GM23338 (cell line): ENCODE measurements at regions not wholly inside any gene's neighbourhood (a gene's known extent, or its start where the extent isn't known, plus 50 kb on each side); places are given as distances from the start of the nearest gene placed in this dataset.

ENCODE experiments used
- ATAC-seq: fragments of 200-7000 bp; cut with Tn5 transposase; 3 replicates; pipeline ENCODE4 v1.9.1; 2020
- DNase-seq: peaks from one replicate; pipeline ENCODE4 v3.0.0-alpha.2; 2015; ENCODE audit warnings: low spot score
- H2AFZ ChIP-seq: fragments of 200-600 bp; sonication (generic); 2 replicates; pipeline ENCODE4 v1.8.0; 2016; ENCODE audit warnings: antibody characterized with exemption, mild to moderate bottlenecking, moderate library complexity
- H3F3A ChIP-seq: fragments of 200-600 bp; sonication (generic); replicated peaks from 2 replicates; pipeline ENCODE4 v1.8.0; 2017; ENCODE audit warnings: antibody characterized with exemption, mixed run types, low read depth
- H3K27ac ChIP-seq: fragments of 200-600 bp; sonication (generic); 2 replicates; pipeline ENCODE4 v1.6.1; 2016; ENCODE audit warnings: low read depth
- H3K27me3 ChIP-seq: fragments of 200-600 bp; sonication (generic); 2 replicates; pipeline ENCODE4 v1.8.0; 2016; ENCODE audit warnings: mild to moderate bottlenecking, mixed run types, moderate library complexity; ENCODE audit not compliant: insufficient read depth
- H3K36me3 ChIP-seq: fragments of 200-600 bp; sonication (generic); 2 replicates; pipeline ENCODE4 v1.8.0; 2016; ENCODE audit warnings: mild to moderate bottlenecking; ENCODE audit not compliant: insufficient read depth
- H3K4me1 ChIP-seq: fragments of 200-600 bp; sonication (generic); 2 replicates; pipeline ENCODE4 v1.8.0; 2016; ENCODE audit warnings: mild to moderate bottlenecking, moderate library complexity; ENCODE audit not compliant: insufficient read depth
- H3K4me2 ChIP-seq: fragments of 200-600 bp; sonication (generic); 2 replicates; pipeline ENCODE4 v1.7.1; 2017; ENCODE audit warnings: mixed run types
- H3K4me3 ChIP-seq: fragments of 200-600 bp; sonication (generic); 2 replicates; pipeline ENCODE4 v1.6.1; 2016; ENCODE audit warnings: mixed run types
- H3K79me2 ChIP-seq: fragments of 200-600 bp; sonication (generic); replicated peaks from 2 replicates; pipeline ENCODE4 v1.8.0; 2017; ENCODE audit warnings: mild to moderate bottlenecking; ENCODE audit not compliant: insufficient read depth
- H3K9me2 ChIP-seq: fragments of 200-600 bp; sonication (generic); 2 replicates; pipeline ENCODE4 v1.8.0; 2017; ENCODE audit not compliant: insufficient read depth
- H4K20me1 ChIP-seq: fragments of 200-600 bp; sonication (generic); replicated peaks from 2 replicates; pipeline ENCODE4 v1.8.0; 2017; ENCODE audit warnings: mild to moderate bottlenecking; ENCODE audit not compliant: insufficient read depth
- H3K27ac Mint-ChIP-seq: 2 replicates; pipeline ENCODE4 v1.8.0; 2020; ENCODE audit warnings: inconsistent platforms, mild to moderate bottlenecking, moderate library complexity, mixed read lengths
- H3K27me3 Mint-ChIP-seq: 3 replicates; pipeline ENCODE4 v1.8.0; 2022; ENCODE audit warnings: low read depth, mild to moderate bottlenecking, moderate library complexity, mixed read lengths, inconsistent platforms; ENCODE audit not compliant: insufficient read depth, poor library complexity
- H3K36me3 Mint-ChIP-seq: 3 replicates; pipeline ENCODE4 v1.8.0; 2021; ENCODE audit warnings: low read depth, mild to moderate bottlenecking, inconsistent platforms, moderate library complexity, mixed read lengths
- H3K4me1 Mint-ChIP-seq: 3 replicates; pipeline ENCODE4 v1.8.0; 2020; ENCODE audit warnings: mild to moderate bottlenecking, inconsistent platforms, mixed read lengths
- H3K4me3 Mint-ChIP-seq: 3 replicates; pipeline ENCODE4 v1.8.0; 2021; ENCODE audit warnings: moderate library complexity, mild to moderate bottlenecking, inconsistent platforms, mixed read lengths
- H3K9me3 Mint-ChIP-seq: 3 replicates; pipeline ENCODE4 v1.8.0; 2020; ENCODE audit warnings: moderate library complexity, mild to moderate bottlenecking, inconsistent platforms, mixed read lengths
- EZH2 ChIP-seq: fragments of 200-600 bp; sonication (generic); IDR thresholded peaks from one replicate; pipeline ENCODE4 v1.8.0; 2017; ENCODE audit warnings: antibody characterized with exemption, mild to moderate bottlenecking, low read depth; ENCODE audit not compliant: unreplicated experiment
- JUNB ChIP-seq: IDR thresholded peaks from one replicate; pipeline ENCODE4 v1.6.1; 2016; ENCODE audit warnings: antibody characterized with exemption; ENCODE audit not compliant: unreplicated experiment
- POLR2AphosphoS5 ChIP-seq: IDR thresholded peaks from 2 replicates; pipeline ENCODE4 v1.6.1; 2016; ENCODE audit warnings: antibody characterized with exemption, low read depth
- STAT1 ChIP-seq: IDR thresholded peaks from one replicate; pipeline ENCODE4 v1.6.1; 2016; ENCODE audit warnings: antibody characterized with exemption; ENCODE audit not compliant: unreplicated experiment
- ZNF114 ChIP-seq: fragments of 250-450 bp; sonication (Bioruptor Pico); IDR thresholded peaks from 2 replicates; pipeline ENCODE4 v1.5.0; 2020; ENCODE audit warnings: mild to moderate bottlenecking, moderate library complexity
- ZNF331 ChIP-seq: fragments of 250-450 bp; sonication (Bioruptor Pico); IDR thresholded peaks from 2 replicates; pipeline ENCODE4 v1.5.0; 2020; ENCODE audit warnings: low read depth, mild to moderate bottlenecking, moderate library complexity
- ZNF462 ChIP-seq: fragments of 250-450 bp; sonication (Bioruptor Pico); IDR thresholded peaks from 2 replicates; pipeline ENCODE4 v1.5.0; 2020; ENCODE audit warnings: mild to moderate bottlenecking, moderate library complexity
- TF ChIP-seq, protein P1 (sequence below), 2 experiments: fragments of 200-600 bp in 1 of 2; sonication (generic) in 1 of 2; conservative IDR thresholded peaks; 2 replicates each; pipeline versions ENCODE4 v1.5.1 to v1.6.1; 2016 to 2017; ENCODE audit warnings: antibody characterized with exemption in 2 of 2, low read depth in 2 of 2, mild to moderate bottlenecking in 2 of 2, moderate library complexity in 1 of 2
- TF ChIP-seq, protein P2 (sequence below): IDR thresholded peaks from 2 replicates; pipeline ENCODE4 v1.6.1; 2016; ENCODE audit warnings: antibody characterized with exemption
- TF ChIP-seq, protein P3 (sequence below): IDR thresholded peaks from one replicate; pipeline ENCODE4 v1.6.1; 2018; ENCODE audit warnings: antibody characterized with exemption; ENCODE audit not compliant: unreplicated experiment

DNA sequence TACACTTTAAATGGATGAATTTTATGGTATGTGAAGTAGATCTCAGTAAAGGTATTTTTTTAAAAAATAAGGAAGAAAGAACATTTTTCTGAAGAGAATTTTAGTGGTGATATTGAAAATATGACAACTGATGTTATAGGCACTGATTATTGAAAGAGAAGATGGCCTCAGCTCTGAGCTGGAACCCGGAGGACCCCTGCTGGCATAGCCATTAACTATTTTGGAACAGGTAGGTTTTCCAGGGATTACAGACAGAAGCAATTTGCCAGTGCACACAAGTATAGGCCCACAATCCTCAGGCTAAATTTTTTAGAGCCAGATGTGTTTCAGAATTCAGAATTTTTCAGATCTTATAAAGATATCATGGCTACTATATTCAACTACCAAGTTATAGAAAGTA is 315.9 kb upstream of the GPR149 start:
- TF ChIP-seq JUNB: no peak
- TF ChIP-seq, protein P1, sequence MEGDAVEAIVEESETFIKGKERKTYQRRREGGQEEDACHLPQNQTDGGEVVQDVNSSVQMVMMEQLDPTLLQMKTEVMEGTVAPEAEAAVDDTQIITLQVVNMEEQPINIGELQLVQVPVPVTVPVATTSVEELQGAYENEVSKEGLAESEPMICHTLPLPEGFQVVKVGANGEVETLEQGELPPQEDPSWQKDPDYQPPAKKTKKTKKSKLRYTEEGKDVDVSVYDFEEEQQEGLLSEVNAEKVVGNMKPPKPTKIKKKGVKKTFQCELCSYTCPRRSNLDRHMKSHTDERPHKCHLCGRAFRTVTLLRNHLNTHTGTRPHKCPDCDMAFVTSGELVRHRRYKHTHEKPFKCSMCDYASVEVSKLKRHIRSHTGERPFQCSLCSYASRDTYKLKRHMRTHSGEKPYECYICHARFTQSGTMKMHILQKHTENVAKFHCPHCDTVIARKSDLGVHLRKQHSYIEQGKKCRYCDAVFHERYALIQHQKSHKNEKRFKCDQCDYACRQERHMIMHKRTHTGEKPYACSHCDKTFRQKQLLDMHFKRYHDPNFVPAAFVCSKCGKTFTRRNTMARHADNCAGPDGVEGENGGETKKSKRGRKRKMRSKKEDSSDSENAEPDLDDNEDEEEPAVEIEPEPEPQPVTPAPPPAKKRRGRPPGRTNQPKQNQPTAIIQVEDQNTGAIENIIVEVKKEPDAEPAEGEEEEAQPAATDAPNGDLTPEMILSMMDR (conservative IDR thresholded peaks at IDR 0.05; ENCODE audit: low read depth in 2 of 2): peak in 1 of 2 experiments; percentile 35; a peak in 2 of 4 replicates
- Mint-ChIP-seq H3K9me3 (peaks cover 4% of the 10 kb centered on the region; the same call in 2 of the 3 replicates), H3K36me3 (no peaks in the 10 kb centered on the region), H3K27ac (no peak overlapping the region), H3K27me3 (no peaks in the 10 kb centered on the region), H3K4me1 (no peaks in the 10 kb centered on the region), H3K4me3 (no peak overlapping the region)
- Histone ChIP-seq H4K20me1 (no peaks in the 10 kb centered on the region), H3K4me3 (no peak overlapping the region), H3K9me2 (no peaks in the 10 kb centered on the region), H3K36me3 (no peaks in the 10 kb centered on the region), H3K27me3 (no peaks in the 10 kb centered on the region), H3F3A (no peaks in the 10 kb centered on the region), H3K79me2 (no peaks in the 10 kb centered on the region), H3K4me1 (no peaks in the 10 kb centered on the region), H3K27ac (no peak overlapping the region), H2AFZ (no peak overlapping the region), H3K4me2 (no peak overlapping the region)
- DNase-seq (no peak), ATAC-seq (no peak)

- Histone ChIP-seq H3K4me1 (no peaks in the 10 kb centered on the region), H4K20me1 (no peaks in the 10 kb centered on the region), H3K36me3 (no peaks in the 10 kb centered on the region), H3K4me3 (no peak overlapping the region), H3K9me2 (no peaks in the 10 kb centered on the region), H3K27ac (no peak overlapping the region), H3K4me2 (no peak overlapping the region), H3F3A (no peaks in the 10 kb centered on the region), H2AFZ (no peak overlapping the region), H3K79me2 (no peaks in the 10 kb centered on the region), H3K27me3 (no peaks in the 10 kb centered on the region)
- no peak for DNase-seq
- ATAC-seq: no peak
- H3K4me3 Mint-ChIP-seq: no peak overlapping the region
- H3K36me3 Mint-ChIP-seq: no peaks in the 10 kb centered on the region
- no peaks in the 10 kb centered on the region for H3K4me1 Mint-ChIP-seq
- peaks cover 4% of the 10 kb centered on the region; the same call in 2 of the 3 replicates for H3K9me3 Mint-ChIP-seq
- H3K27ac Mint-ChIP-seq: no peak overlapping the region
- no peaks in the 10 kb centered on the region for H3K27me3 Mint-ChIP-seq
- TF ChIP-seq, protein P2, sequence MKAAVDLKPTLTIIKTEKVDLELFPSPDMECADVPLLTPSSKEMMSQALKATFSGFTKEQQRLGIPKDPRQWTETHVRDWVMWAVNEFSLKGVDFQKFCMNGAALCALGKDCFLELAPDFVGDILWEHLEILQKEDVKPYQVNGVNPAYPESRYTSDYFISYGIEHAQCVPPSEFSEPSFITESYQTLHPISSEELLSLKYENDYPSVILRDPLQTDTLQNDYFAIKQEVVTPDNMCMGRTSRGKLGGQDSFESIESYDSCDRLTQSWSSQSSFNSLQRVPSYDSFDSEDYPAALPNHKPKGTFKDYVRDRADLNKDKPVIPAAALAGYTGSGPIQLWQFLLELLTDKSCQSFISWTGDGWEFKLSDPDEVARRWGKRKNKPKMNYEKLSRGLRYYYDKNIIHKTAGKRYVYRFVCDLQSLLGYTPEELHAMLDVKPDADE: no peak
- TF ChIP-seq ZNF114: no peak
- TF ChIP-seq JUNB: no peak
- no peak for TF ChIP-seq STAT1
- TF ChIP-seq EZH2: no peak
- TF ChIP-seq POLR2AphosphoS5: no peak
- TF ChIP-seq, protein P3, sequence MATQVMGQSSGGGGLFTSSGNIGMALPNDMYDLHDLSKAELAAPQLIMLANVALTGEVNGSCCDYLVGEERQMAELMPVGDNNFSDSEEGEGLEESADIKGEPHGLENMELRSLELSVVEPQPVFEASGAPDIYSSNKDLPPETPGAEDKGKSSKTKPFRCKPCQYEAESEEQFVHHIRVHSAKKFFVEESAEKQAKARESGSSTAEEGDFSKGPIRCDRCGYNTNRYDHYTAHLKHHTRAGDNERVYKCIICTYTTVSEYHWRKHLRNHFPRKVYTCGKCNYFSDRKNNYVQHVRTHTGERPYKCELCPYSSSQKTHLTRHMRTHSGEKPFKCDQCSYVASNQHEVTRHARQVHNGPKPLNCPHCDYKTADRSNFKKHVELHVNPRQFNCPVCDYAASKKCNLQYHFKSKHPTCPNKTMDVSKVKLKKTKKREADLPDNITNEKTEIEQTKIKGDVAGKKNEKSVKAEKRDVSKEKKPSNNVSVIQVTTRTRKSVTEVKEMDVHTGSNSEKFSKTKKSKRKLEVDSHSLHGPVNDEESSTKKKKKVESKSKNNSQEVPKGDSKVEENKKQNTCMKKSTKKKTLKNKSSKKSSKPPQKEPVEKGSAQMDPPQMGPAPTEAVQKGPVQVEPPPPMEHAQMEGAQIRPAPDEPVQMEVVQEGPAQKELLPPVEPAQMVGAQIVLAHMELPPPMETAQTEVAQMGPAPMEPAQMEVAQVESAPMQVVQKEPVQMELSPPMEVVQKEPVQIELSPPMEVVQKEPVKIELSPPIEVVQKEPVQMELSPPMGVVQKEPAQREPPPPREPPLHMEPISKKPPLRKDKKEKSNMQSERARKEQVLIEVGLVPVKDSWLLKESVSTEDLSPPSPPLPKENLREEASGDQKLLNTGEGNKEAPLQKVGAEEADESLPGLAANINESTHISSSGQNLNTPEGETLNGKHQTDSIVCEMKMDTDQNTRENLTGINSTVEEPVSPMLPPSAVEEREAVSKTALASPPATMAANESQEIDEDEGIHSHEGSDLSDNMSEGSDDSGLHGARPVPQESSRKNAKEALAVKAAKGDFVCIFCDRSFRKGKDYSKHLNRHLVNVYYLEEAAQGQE: no peak
- no peak for TF ChIP-seq ZNF331
- no peak for TF ChIP-seq ZNF462 (CRISPR knock-in tag)
Measured at GRCh38 chr3:154745122-154745521, 315.1 kb upstream of the GPR149 start.
